ENCODE measurements at regions not wholly inside any gene's neighbourhood (a gene's known extent, or its start where the extent isn't known, plus 50 kb on each side); places are given as distances from the start of the nearest gene placed in this dataset.

DNA sequence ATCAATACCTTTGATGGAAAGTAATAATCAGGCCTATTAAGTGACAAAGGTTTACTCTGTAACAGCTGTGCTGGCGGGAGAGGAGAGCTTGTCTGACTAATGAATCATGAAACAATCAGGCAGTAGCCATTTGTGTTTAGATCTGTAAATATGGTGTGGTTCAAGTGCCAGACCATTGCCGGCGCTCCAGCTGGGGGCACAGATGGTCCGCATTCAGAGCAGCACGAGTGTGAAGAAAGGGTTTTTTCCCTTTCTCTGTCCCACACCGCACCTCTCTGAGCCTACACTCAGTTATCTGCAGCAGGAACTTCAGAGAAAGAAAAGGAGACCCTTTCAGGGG, 111.3 kb upstream of the PAQR3 start:
- DNase-seq, result no peak

DNA sequence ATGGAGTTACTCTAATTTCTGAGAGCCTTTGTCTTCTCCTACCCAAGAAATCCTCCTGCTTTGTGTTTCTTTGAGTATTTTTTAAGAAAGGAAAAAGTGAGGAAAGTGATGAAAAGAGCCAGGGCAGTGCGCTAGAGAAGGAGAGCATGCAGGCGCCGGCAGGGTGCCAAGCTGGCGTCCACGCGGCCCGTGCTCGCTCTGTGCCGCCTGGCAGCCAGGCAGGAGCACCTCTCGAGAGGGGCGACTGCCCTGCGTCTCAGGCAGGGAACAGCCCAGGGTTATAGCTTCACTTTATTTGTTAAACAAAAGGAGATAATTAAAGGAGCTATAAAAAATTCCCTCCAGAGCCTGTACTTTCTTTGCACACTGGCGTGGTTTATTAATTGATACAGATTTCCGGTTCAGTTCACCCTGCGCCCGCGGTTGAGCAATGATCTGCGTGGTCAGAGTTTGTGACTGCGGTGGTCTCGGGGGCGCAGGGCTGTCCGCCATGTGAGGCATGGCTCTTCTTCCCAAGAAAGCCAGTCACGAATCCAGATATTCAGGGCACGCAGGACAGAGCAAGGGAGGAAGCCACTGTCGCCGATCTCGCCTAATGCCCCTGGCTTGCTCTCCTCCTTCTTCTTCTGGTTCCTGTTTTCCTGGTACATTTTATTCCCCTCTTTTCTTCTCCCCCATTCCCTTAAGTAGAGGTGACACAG, 110.8 kb upstream of the PAQR3 start:
- no peak for DNase-seq
- no peak for ATAC-seq (ENCODE audit: poor library complexity)
- intact Hi-C loops (cut with DNase I), result loop anchor here (10.0 kb wide), 1 partner anchor 1175 kb away; no protein-coding TSS in a partner anchor

More for the DNA sequence above, 111.3 kb upstream of the PAQR3 start:
- intact Hi-C loops (cut with DNase I), result no loop called here
- ATAC-seq (ENCODE audit: poor library complexity), result no peak

DNA sequence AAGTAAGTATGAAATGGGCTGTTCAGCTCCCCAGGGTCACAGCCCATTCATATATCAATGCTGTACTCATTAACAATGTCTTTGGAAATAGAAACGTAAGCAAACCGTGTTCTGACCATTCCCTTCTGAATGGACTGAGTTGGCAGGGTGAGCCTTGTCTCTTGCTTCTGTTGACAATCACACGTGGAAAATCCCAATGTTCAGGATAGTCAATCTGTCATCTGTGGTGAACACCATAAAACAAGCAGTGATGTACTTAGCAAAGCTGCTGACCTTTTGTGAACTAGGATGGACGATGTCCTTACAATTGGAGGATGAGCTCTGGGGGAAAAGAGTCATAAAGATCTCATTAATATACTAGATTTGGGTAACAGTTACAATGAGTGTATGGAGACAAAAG, 109.6 kb upstream of the PAQR3 start:
- DNase-seq (no peak), ATAC-seq (ENCODE audit: poor library complexity) (no peak)
- intact Hi-C loops (cut with DNase I), result loop anchor here (10.0 kb wide), 1 partner anchor 1176 kb away; no protein-coding TSS in a partner anchor

DNA sequence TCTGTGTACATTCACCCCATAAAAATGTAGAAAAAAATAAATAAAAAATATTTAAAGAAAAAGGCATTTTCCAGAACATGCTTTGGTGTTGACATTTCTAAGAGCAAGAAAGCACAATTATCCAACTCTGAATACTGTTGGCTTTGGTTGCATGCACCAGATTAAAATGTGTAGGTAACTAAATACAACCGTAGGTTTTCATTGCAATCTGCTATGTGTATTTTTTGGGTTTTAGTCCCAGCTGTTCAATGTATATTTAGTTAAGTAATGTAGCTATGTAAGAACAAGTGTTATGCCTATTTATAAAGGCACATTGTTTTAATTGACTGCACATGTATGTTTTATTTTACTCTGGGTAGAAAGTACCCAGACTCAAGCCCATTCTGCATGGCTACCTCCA, 108.1 kb upstream of the PAQR3 start:
- ATAC-seq (ENCODE audit: poor library complexity) (no peak), DNase-seq (no peak)
- intact Hi-C loops (cut with DNase I), result loop anchor here (10.0 kb wide), 1 partner anchor 1177 kb away; no protein-coding TSS in a partner anchor

DNA sequence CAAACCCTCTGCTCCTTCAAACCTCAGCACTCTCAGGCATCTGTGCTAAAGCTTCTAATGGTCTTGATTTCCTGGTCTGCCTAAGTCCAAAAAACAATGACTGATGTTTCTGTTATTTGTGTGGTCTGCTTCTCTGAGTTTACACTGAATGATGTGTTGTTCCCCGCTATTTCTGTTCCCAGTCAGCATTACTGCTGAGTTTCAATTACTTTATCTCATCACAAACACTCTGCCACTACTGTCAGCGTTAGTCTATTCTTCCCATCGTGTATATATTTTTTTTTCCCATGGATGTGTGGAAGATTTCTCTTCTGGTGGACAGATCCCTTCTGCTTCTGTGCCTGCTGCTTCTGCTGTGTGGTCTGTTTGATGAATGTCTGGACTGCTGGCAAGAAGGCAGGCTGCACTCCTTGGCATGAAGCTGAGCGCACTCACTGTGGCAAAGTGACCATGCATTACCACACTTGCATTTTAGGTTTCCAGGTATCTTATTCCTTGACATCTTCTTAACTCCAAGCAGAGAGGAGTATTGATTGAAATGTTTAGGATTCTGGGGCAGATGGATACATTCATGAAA, 106.9 kb upstream of the PAQR3 start:
- peak; percentile 55 for ATAC-seq (ENCODE audit: poor library complexity)
- no peak for DNase-seq
- intact Hi-C loops (cut with DNase I), result loop anchor here (10.0 kb wide), 1 partner anchor 1179 kb away; no protein-coding TSS in a partner anchor

DNA sequence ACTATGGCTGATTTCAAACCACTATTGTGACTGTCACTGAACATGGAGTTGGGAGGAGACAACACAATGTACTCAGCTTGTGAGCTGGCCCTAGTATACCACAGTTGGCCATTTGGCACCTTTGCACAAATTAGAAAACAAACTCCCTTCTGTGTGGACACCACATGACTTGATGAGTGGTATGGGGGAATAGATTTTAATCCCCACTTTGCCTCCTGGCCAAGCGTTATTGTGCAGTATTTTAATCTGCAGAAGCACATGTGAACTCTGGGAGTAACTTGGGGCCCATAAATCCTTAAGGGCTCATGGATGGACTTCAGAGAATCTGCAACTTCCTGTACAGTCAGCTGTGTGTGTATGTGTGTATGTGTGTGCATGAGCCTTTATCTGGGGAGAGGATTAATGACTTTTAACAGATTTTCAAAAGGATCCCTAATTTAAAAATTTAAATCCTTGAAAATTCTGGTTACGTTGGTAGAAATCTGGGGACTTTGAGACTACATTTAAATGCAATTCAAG, 105.0 kb upstream of the PAQR3 start:
- DNase-seq (no peak), ATAC-seq (ENCODE audit: poor library complexity) (no peak)
- intact Hi-C loops (cut with DNase I), result loop anchor here (5.0 to 10.0 kb wide), 2 partner anchors 533 to 1181 kb away; no protein-coding TSS in a partner anchor

DNA sequence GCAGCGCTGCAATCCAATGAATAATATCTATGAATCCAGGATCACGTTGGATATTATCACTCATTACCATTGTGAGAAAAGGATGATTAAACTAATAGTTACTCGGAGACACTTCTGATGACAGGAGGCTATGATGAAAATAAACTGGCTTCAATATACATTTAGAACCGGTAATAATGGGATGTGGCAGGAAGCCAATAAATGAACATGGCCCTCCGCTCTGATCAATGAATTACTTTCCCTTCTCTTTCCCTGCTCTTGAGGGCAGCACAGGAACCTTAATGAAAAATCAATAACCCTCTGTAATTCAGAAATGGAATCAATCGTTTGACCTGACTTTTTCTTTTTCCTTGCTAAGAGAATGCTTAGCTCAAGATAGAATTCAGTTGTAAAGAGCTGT, 103.9 kb upstream of the PAQR3 start:
- no peak for DNase-seq
- intact Hi-C loops (cut with DNase I), result loop anchor here (5.0 to 10.0 kb wide), 2 partner anchors 534 to 1182 kb away; no protein-coding TSS in a partner anchor
- ATAC-seq (ENCODE audit: poor library complexity), result no peak

DNA sequence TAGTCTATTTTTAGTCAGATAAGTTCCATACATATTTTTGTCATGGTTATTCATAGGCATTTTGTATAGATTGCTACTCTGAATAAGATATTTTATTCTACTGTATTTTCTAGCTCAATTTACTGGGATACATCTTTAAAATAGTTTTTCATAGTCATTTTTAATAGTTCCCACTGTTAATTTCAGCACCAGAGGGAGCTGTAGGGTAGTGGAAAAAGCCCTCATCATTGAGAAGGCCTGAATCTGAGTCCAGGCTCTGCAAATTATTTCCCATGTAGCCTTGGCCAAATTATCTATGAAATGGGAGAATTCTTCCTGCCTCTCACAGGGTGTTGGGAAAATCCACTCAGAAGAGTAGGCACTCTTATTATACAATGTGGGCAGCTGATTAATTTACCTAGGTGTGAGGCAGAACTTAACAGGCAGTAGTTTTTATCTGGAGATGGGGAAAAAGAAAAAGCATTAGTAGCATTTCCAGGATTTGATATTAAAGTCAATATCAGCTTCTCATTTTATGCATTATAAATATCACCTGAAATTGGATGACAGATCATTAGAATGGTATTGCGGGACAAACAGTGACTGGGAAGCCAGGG, 102.9 kb upstream of the PAQR3 start:
- ATAC-seq (ENCODE audit: poor library complexity) (peak; percentile 80), DNase-seq (no peak)
- intact Hi-C loops (cut with DNase I), result loop anchor here (5.0 to 10.0 kb wide), 2 partner anchors 535 to 1183 kb away; no protein-coding TSS in a partner anchor

DNA sequence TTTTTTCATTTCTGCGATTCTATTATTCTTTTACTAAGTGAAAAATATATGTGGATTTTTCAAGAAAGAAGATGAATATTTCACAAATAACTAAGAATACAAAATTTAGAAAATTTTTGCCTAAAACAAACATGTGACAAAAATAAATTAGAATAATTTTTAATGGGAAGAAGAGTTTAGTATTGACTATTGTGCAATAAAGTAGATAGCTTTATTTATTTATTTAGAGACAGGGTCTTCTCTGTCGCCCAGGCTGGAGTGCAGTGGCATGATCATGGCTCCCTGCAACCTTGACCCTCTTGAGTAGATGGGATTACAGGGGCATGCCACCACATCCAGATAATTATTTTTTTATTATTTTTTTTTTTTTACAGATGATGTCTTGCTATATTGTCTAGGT, 95.3 kb upstream of the PAQR3 start:
- intact Hi-C loops (cut with DNase I), result no loop called here

DNA sequence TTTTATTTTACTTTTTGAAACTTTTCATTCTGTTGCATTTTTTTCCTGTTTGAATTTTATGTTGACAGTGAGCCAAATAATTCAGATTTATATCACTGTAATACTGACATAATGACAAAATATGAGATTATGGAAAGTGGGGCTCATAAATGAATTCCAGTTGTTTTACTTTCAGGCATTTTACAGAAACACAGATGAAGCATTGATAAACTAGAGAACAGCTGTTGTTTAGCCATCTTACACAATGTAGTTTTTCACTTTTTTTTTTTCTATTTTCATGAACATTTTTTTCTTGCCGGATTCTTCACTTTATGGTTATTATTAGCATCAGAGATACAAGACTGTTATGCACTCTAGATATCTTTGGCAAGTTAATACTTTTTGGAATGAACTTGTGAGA, 91.7 kb upstream of the PAQR3 start:
- ATAC-seq (ENCODE audit: poor library complexity) (no peak), DNase-seq (no peak)
- intact Hi-C loops (cut with DNase I), result no loop called here

More for the DNA sequence above, 95.3 kb upstream of the PAQR3 start:
- no peak for ATAC-seq (ENCODE audit: poor library complexity)
- DNase-seq, result no peak

DNA sequence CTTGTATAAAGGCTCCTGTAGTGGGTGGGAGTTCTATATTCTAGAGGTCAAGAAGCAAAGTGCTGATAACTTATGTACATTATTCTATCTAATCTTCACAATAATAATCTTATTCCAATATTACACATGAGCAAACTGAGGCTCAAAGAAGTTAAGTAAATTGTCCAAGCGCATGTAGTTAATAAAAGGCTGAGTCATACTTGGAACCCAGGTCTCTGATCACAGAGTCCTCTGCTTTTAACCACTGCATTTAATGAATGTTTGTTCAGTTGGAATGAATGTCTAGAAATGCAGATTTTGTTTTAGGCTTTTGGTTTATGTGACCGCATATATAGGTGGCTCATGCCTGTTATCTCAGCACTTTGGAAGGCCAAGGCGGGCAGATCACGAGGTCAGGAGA, 88.4 kb upstream of the PAQR3 start:
- DNase-seq, result no peak
- intact Hi-C loops (cut with DNase I), result no loop called here
- ATAC-seq (ENCODE audit: poor library complexity), result no peak

DNA sequence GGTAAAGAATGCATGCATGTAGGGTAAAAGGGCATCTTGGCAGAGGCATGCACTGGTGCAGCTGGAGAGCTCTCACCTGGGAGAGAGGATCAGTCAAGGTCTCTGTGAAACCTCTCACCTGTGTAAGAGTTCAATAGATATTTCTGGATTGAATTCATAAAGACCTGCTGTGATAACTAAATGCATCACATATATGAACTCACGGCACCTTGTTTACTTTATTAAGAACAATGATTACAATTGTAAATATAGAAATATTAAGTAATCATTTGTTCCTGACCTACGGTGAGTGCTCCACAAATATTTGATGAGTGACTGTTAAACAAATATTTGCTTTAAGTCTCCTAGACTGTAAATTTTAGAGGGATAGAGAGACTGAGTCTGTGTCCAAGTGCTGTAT, 85.9 kb upstream of the PAQR3 start:
- no peak for DNase-seq
- intact Hi-C loops (cut with DNase I), result no loop called here
- no peak for ATAC-seq (ENCODE audit: poor library complexity)

DNA sequence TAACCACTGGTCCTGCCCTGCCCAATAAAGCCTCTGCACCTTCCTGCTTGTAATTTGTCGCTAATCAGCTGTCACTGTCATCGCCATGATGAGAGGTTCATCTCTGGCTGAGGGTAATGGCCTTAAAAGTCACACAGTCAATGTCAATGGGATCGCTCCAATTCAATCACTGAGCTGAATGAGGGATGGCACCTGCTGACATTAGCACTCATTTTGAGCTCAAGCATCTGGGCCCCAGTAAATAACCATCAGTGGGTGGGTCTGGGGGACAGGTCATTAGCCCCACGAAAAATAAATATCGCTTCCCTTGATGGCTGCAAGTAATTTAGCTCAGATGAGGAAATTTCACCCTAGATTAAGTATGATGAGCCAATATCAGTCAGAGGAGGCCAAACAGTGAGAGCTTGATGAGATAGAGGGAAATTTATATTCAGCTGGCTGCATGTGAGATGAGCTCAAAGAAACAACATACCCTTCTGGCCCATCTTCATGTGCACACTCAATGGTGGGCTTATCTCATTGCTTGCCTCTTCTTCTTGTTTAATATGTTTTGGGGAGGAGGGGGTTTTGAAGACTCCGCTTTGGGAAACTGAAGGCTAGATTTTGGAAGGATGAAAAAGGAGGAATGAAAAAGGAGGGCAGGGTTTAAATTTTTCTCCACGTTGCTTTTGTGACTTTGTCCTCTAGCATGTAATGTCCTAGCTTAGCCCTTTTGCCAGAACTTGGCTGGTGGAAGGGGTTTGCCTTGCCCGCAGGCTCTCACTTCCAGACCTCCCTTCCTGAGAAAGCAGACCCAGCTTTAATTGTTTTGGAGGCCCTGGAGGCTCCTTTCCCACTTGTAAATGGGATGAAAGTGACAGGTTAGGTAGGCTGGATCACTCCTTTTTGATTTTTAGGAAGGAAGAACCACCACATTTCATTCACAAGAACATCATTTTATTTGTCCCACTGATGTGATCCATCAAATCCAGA, 84.8 kb upstream of the PAQR3 start:
- intact Hi-C loops (cut with DNase I), result no loop called here
- ATAC-seq (ENCODE audit: poor library complexity) (no peak), DNase-seq (no peak)

DNA sequence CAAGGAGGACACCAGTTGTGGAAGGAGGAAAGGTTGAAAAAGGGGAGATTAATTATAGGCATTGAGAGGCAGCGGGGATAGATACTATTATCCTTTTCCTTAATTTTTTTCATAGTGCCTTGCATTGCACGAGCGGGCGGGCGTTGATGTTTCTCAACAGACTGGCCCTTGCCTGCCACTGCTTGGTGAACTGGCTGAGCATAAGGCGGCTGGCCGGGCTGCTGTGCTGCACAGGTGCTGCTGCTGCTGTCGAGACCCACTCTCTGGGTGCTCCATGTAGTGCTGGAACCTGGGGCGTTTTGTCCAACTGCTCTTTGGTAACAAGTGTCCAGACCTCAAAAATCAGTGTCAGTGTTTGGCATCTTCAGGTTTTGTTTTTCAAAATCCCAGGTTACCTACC, 83.3 kb upstream of the PAQR3 start:
- ATAC-seq (ENCODE audit: poor library complexity) (no peak), DNase-seq (no peak)
- intact Hi-C loops (cut with DNase I), result no loop called here

DNA sequence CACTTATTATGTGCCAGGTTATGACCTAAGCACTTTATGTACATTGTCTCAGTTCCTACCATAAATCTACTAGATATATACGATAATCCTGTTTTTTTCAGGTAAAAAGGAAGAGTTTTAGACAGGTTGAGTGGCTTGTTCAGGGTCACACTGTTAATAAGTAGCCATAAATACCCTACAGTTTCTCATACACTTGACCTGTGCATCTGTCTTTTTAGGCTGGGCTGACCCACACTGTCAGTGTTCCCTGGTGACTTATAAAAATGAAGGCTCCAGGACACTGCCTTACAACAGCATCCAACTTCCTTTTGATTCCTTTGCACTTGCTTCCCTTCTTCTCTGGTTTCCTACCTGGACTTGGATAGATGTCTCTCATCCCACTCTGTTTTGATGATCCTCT, 78.2 kb upstream of the PAQR3 start:
- intact Hi-C loops (cut with DNase I), result no loop called here
- ATAC-seq (ENCODE audit: poor library complexity) (no peak), DNase-seq (no peak)

DNA sequence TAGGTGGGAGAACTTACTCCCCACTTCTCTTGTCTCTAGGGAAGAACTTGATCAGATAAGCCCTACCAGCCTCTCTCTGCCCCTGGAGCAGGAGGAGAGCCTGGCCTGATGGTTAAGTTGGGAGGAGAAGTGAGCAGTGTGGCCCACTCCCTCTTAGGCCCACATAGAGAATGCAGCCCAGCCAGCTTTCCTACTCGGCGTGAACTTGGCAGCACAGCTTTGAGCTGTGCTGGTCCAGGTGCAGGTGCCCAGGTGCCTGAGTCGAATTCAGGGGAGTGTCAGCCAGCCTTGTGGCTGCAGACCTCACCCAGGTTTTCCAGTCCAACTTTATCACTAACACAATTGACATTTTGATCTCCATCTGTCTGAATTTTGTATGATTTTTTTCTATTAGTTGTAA, 77.6 kb upstream of the PAQR3 start:
- DNase-seq (no peak), ATAC-seq (ENCODE audit: poor library complexity) (no peak)
- intact Hi-C loops (cut with DNase I), result no loop called here

DNA sequence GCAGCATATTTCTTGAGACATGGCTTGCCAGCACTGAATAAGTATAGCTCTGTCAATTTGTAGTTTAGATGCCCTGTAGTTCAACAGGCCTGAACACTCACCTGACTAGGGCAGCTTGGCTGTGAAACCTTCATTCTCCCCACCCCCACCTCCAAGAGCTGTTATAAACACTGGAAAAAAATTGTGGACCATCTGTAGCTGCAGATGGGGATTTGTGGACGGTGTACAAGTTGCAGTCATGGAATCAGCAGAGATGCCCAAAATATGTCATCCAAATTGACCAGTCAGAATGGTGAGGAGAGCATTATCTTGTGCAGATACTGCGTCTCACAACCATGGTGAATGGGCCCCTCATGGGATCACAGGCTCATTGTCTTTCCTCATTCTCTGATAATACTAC, 76.2 kb upstream of the PAQR3 start:
- DNase-seq (no peak), ATAC-seq (ENCODE audit: poor library complexity) (no peak)
- intact Hi-C loops (cut with DNase I), result no loop called here

DNA sequence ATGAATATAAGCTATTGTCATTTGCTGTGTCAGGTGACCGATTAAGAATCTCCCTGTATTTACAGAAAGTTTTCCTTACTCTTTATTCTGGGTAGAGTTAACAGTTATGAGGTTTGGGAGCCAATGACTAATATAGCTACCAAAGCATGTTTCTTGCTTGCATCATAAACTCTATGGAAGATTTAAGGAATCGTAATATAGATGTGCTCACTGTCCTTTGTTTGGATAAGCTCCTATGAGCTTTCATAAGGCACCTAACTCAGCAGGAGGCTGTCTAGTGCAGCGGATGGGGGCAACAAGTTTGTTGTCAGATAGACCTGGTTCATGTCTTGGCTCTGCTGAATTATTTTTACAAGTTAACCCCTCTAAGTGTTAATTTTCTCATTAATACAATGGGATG, 75.0 kb upstream of the PAQR3 start:
- DNase-seq, result no peak
- intact Hi-C loops (cut with DNase I), result no loop called here
- no peak for ATAC-seq (ENCODE audit: poor library complexity)

DNA sequence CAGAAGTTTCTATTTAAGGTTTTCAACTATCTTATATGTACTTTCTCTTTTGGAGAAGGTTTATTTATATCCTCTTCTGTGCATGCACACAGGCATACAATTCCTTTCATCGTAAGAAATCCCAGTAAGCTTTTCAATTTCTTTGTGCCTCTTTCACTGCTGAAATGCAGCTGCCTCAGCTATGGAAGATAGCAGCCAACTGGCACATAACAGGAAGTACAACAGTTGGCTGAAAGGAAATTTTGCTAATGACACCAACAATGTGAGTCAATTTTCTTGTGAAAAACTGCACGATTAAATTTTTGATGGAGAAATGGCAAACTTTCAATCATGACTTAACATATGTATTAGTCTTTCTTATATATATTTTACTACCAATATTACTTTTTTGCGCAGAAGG, 74.5 kb upstream of the PAQR3 start:
- DNase-seq, result no peak
- ATAC-seq (ENCODE audit: poor library complexity), result no peak
- intact Hi-C loops (cut with DNase I), result no loop called here

Measured in Right ventricle myocardium superior (tissue), 1 donor.